HL-60 (cell line): ENCODE measurements at regions not wholly inside any gene's neighbourhood (a gene's known extent, or its start where the extent isn't known, plus 50 kb on each side); places are given as distances from the start of the nearest gene placed in this dataset.

Experiments used
- GABPA ChIP-seq: IDR thresholded peaks from 2 replicates; pipeline ENCODE4 v1.6.1; 2012; ENCODE audit warnings: low read depth
- POLR2AphosphoS5 ChIP-seq: IDR thresholded peaks from 2 replicates; pipeline ENCODE4 v1.6.1; 2012; ENCODE audit warnings: low read depth
- TF ChIP-seq, protein P1 (sequence below): IDR thresholded peaks from one replicate; pipeline ENCODE4 v1.5.1; 2011; ENCODE audit warnings: low read length, control low read depth, inconsistent platforms; ENCODE audit not compliant: insufficient read depth
- TF ChIP-seq, protein P2 (sequence below): IDR thresholded peaks from 2 replicates; pipeline ENCODE4 v1.6.1; 2012; ENCODE audit warnings: low read depth; ENCODE audit not compliant: insufficient replicate concordance

- TF ChIP-seq, protein P1, sequence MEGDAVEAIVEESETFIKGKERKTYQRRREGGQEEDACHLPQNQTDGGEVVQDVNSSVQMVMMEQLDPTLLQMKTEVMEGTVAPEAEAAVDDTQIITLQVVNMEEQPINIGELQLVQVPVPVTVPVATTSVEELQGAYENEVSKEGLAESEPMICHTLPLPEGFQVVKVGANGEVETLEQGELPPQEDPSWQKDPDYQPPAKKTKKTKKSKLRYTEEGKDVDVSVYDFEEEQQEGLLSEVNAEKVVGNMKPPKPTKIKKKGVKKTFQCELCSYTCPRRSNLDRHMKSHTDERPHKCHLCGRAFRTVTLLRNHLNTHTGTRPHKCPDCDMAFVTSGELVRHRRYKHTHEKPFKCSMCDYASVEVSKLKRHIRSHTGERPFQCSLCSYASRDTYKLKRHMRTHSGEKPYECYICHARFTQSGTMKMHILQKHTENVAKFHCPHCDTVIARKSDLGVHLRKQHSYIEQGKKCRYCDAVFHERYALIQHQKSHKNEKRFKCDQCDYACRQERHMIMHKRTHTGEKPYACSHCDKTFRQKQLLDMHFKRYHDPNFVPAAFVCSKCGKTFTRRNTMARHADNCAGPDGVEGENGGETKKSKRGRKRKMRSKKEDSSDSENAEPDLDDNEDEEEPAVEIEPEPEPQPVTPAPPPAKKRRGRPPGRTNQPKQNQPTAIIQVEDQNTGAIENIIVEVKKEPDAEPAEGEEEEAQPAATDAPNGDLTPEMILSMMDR, result no peak
- TF ChIP-seq, protein P2, sequence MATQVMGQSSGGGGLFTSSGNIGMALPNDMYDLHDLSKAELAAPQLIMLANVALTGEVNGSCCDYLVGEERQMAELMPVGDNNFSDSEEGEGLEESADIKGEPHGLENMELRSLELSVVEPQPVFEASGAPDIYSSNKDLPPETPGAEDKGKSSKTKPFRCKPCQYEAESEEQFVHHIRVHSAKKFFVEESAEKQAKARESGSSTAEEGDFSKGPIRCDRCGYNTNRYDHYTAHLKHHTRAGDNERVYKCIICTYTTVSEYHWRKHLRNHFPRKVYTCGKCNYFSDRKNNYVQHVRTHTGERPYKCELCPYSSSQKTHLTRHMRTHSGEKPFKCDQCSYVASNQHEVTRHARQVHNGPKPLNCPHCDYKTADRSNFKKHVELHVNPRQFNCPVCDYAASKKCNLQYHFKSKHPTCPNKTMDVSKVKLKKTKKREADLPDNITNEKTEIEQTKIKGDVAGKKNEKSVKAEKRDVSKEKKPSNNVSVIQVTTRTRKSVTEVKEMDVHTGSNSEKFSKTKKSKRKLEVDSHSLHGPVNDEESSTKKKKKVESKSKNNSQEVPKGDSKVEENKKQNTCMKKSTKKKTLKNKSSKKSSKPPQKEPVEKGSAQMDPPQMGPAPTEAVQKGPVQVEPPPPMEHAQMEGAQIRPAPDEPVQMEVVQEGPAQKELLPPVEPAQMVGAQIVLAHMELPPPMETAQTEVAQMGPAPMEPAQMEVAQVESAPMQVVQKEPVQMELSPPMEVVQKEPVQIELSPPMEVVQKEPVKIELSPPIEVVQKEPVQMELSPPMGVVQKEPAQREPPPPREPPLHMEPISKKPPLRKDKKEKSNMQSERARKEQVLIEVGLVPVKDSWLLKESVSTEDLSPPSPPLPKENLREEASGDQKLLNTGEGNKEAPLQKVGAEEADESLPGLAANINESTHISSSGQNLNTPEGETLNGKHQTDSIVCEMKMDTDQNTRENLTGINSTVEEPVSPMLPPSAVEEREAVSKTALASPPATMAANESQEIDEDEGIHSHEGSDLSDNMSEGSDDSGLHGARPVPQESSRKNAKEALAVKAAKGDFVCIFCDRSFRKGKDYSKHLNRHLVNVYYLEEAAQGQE, result no peak
- TF ChIP-seq POLR2AphosphoS5 (no peak), GABPA (no peak)
Observed at GRCh38 chr12:102759466-102759865, 157.6 kb downstream of the PAH start.
